K562 (cell line): ENCODE measurements at regions not wholly inside any gene's neighbourhood (a gene's known extent, or its start where the extent isn't known, plus 50 kb on each side); places are given as distances from the start of the nearest gene placed in this dataset.

ENCODE experiments used
- ATAC-seq: fragments of 200-7000 bp; cut with Tn5 transposase; 3 replicates; pipeline ENCODE4 v1.9.1; 2020; ENCODE audit warnings: moderate library complexity
- BruUV-seq: library from RNA; stranded (reverse); fragments of 400-500 nt; replicated peaks from 2 replicates; lab custom pipeline; 2021; lab: Mats Ljungman, UMichigan
- CTCF ChIA-PET: fragments of 300-600 bp; formaldehyde crosslinking; extraction: SDS; loops from one replicate; lab custom pipeline; 2021; ENCODE audit warnings: low intra/inter-chr PET ratio; lab: Yijun Ruan, JAX
- POLR2A ChIA-PET: fragments of 300-600, 350-650 bp; sonication (Branson Sonifier 250); formaldehyde crosslinking; extraction: SDS; loops from one replicate; lab custom pipeline; 2021; ENCODE audit warnings: antibody characterized with exemption, inconsistent platforms; lab: Yijun Ruan, JAX
- DNase-seq, 4 experiments: peaks; one replicate each; pipeline versions ENCODE4 v3.0.0 to v3.0.0-alpha.2; 2011 to 2018; ENCODE audit warnings: low spot score in 3 of 4, mixed read lengths in 3 of 4; ENCODE audit errors: extremely low read depth in 1 of 4
- FAIRE-seq: peaks from 2 replicates; lab custom pipeline; 2011; peaks lifted over from hg19 to GRCh38; lab: Jason Lieb, UNC
- H2AFZ ChIP-seq: 2 replicates; pipeline ENCODE4 v1.6.0; 2011; ENCODE audit warnings: low read depth, low read length, control low read depth, inconsistent platforms
- H3K27ac ChIP-seq: fragments of 200-600 bp; 3 replicates; pipeline ENCODE4 v1.8.0; 2011; ENCODE audit warnings: low read depth, mild to moderate bottlenecking, control low read depth, inconsistent platforms, low read length, moderate library complexity, mixed read lengths; ENCODE audit errors: extremely low read depth
- H3K27me3 ChIP-seq, 2 experiments: fragments of 300-600 bp in 1 of 2; 2 replicates in 1 of 2; 3 replicates in 1 of 2; pipeline versions ENCODE4 v1.6.0 to v1.8.0; 2011; ENCODE audit warnings: inconsistent platforms in 2 of 2, low read length in 2 of 2, mild to moderate bottlenecking in 1 of 2, mixed read lengths in 1 of 2, moderate library complexity in 1 of 2; ENCODE audit not compliant: control insufficient read depth in 2 of 2, insufficient read depth in 2 of 2
- H3K36me3 ChIP-seq: fragments of 300-600 bp; 3 replicates; pipeline ENCODE4 v1.8.0; 2011; ENCODE audit warnings: mild to moderate bottlenecking, low read length, inconsistent platforms; ENCODE audit not compliant: control insufficient read depth, insufficient read depth
- H3K4me1 ChIP-seq, 2 experiments: fragments of 200-600 bp in 1 of 2; replicated peaks in 1 of 2; 2 replicates in 1 of 2; 3 replicates in 1 of 2; pipeline versions ENCODE4 v1.5.1 to v1.8.0; 2011; ENCODE audit warnings: inconsistent platforms in 2 of 2, low read length in 2 of 2, mild to moderate bottlenecking in 1 of 2, mixed read lengths in 1 of 2, moderate library complexity in 1 of 2; ENCODE audit not compliant: control insufficient read depth in 2 of 2, insufficient read depth in 2 of 2
- H3K4me2 ChIP-seq: 2 replicates; pipeline ENCODE4 v1.6.1; 2011; ENCODE audit warnings: low read length, control low read depth, inconsistent platforms, mixed read lengths; ENCODE audit not compliant: insufficient read depth
- H3K4me3 ChIP-seq: fragments of 200-600 bp; sonication (generic), shearing (Covaris generic); 2 replicates; pipeline ENCODE4 v1.5.1; 2016; ENCODE audit warnings: control low read depth, inconsistent platforms
- H3K79me2 ChIP-seq: fragments of 200-600 bp; 3 replicates; pipeline ENCODE4 v1.8.0; 2011; ENCODE audit warnings: low read length, inconsistent platforms; ENCODE audit not compliant: control insufficient read depth, insufficient read depth
- H3K9ac ChIP-seq, 2 experiments: 2 replicates each; pipeline versions ENCODE4 v1.6.0 to v1.6.1; 2011; ENCODE audit warnings: low read depth in 2 of 2, low read length in 2 of 2, control low read depth in 1 of 2, inconsistent platforms in 1 of 2, mild to moderate bottlenecking in 1 of 2, mixed read lengths in 1 of 2; ENCODE audit not compliant: insufficient read depth in 1 of 2
- H3K9me1 ChIP-seq: one replicate; pipeline ENCODE4 v1.6.0; 2011; ENCODE audit warnings: inconsistent platforms, mild to moderate bottlenecking, low read length, moderate library complexity; ENCODE audit not compliant: control insufficient read depth, insufficient read depth
- H3K9me3 ChIP-seq: replicated peaks from 2 replicates; pipeline ENCODE4 v1.5.1; 2011; ENCODE audit warnings: low read depth, low read length, inconsistent platforms; ENCODE audit not compliant: control insufficient read depth, insufficient read depth
- H4K20me1 ChIP-seq: replicated peaks from 2 replicates; pipeline ENCODE4 v1.6.1; 2011; ENCODE audit warnings: low read length, inconsistent platforms, mixed read lengths; ENCODE audit not compliant: control insufficient read depth, insufficient read depth
- CHCHD3 ChIP-seq: fragments of 250-450 bp; sonication (Bioruptor Pico); IDR thresholded peaks from 2 replicates; pipeline ENCODE4 v2.1.2; 2022; ENCODE audit warnings: mild to moderate bottlenecking
- IRF2 ChIP-seq: sonication (generic); formaldehyde crosslinking; IDR thresholded peaks from 2 replicates; pipeline ENCODE4 v1.8.1; 2022; ENCODE audit warnings: mild to moderate bottlenecking, missing genetic modification reagents
- KDM1A ChIP-seq, 2 experiments: fragments of 450-650 bp; IDR thresholded peaks; 2 replicates each; pipeline ENCODE4 v1.6.1; 2016; ENCODE audit warnings: mild to moderate bottlenecking in 2 of 2
- MAZ ChIP-seq, 2 experiments: fragments of 450-650 bp in 1 of 2; sonication (generic) in 1 of 2; formaldehyde crosslinking; IDR thresholded peaks in 1 of 2; conservative IDR thresholded peaks in 1 of 2; 2 replicates each; pipeline versions ENCODE4 v1.4.0 to v1.5.0; 2020; ENCODE audit warnings: mild to moderate bottlenecking in 1 of 2, missing genetic modification reagents in 1 of 2
- PYGO2 ChIP-seq: fragments of 450-650 bp; IDR thresholded peaks from 2 replicates; pipeline ENCODE4 v1.6.1; 2016; ENCODE audit warnings: mild to moderate bottlenecking, missing genetic modification characterization, moderate library complexity, missing compliant biosample characterization
- RAD21 ChIP-seq, 2 experiments: fragments of 250-450 bp in 1 of 2; fragments of 450-650 bp in 1 of 2; sonication (Bioruptor Pico) in 1 of 2; formaldehyde crosslinking in 1 of 2; IDR thresholded peaks in 1 of 2; conservative IDR thresholded peaks in 1 of 2; 2 replicates each; pipeline versions ENCODE4 v1.4.0 to v1.8.0; 2020 to 2022; ENCODE audit warnings: mild to moderate bottlenecking in 2 of 2, moderate library complexity in 1 of 2
- RBM15 ChIP-seq: fragments of 200-400 bp; formaldehyde crosslinking; IDR thresholded peaks from 2 replicates; pipeline ENCODE4 v1.6.1; 2018; ENCODE audit warnings: mild to moderate bottlenecking, low read length, moderate library complexity; ENCODE audit not compliant: insufficient read depth
- RBM34 ChIP-seq: fragments of 200-400 bp; formaldehyde crosslinking; IDR thresholded peaks from 2 replicates; pipeline ENCODE4 v1.6.1; 2018; ENCODE audit warnings: low read length, borderline replicate concordance; ENCODE audit not compliant: insufficient read depth
- TCF7L2 ChIP-seq: fragments of 150-350 bp; IDR thresholded peaks from 2 replicates; pipeline ENCODE4 v1.6.1; 2016; ENCODE audit warnings: low read depth, mild to moderate bottlenecking, low read length, moderate library complexity
- whole genome bisulfite sequencing: fragments of 100-300 bp; shearing (Covaris generic); methylation state at CpG from one replicate; pipeline ENCODE4 v1.1.6; 2016; ENCODE audit warnings: low coverage, mixed read lengths; ENCODE audit not compliant: insufficient coverage; ENCODE audit errors: missing lambda C conversion rate; 5-methylcytosine and 5-hydroxymethylcytosine counted together
- in situ Hi-C: fragments of 300-500 bp; cut with MboI; formaldehyde crosslinking; loops from 4 replicates; pipeline ENCODE4 v1.15.0; 2018; ENCODE audit warnings: inconsistent platforms, mixed read lengths
- intact Hi-C: fragments of 100-400 bp; cut with micrococcal nuclease; formaldehyde crosslinking; loops from 2 replicates; pipeline ENCODE4 v1.14.2; 2022
- TF ChIP-seq, protein P1 (sequence below): fragments of 450-650 bp; formaldehyde crosslinking; IDR thresholded peaks from 2 replicates; pipeline ENCODE4 v1.4.0; 2022; ENCODE audit warnings: missing genetic modification characterization
- TF ChIP-seq, protein P2 (sequence below): fragments of 250-450 bp; sonication (Bioruptor Pico); IDR thresholded peaks from 2 replicates; pipeline ENCODE4 v1.4.0; 2020; ENCODE audit warnings: borderline replicate concordance

DNA sequence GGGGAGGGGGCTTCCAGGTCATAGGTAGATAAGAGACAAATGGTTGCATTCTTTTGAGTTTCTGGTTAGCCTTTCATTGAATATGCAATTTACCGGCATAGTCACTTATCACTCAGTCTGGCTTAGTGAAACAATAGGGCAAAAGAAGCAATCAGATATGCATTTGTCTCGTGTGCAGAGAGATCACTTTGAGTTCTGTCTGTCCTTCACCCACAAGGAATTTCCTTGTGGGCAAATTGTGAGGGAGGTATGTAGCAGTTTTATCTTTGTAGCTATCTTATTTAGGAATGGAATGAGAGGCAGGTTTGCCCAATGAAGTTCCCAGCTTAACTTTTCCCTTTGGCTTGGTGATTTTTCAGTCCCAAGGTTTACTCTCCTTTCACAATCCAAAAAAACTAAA is 116.1 kb downstream of the TUSC1 start:
- Histone ChIP-seq H4K20me1 (no peaks in the 10 kb centered on the region), H3K9me3 (no peaks in the 10 kb centered on the region), H3K27me3 (no peaks in the 10 kb centered on the region), H3K27ac (no peak overlapping the region), H3K9ac (no peak overlapping the region), H3K79me2 (no peaks in the 10 kb centered on the region), H3K4me3 (no peak overlapping the region), H3K36me3 (no peaks in the 10 kb centered on the region), H3K4me2 (no peak overlapping the region), H2AFZ (no peak overlapping the region), H3K4me1 (no peaks in the 10 kb centered on the region), H3K9me1 (no peaks in the 10 kb centered on the region)
- POLR2A ChIA-PET, result no interaction called here
- intact Hi-C loops (no loop called here), in situ Hi-C loops (no loop called here)
- CTCF ChIA-PET, result no interaction called here
- DNase-seq, result no peak
- no peak for FAIRE-seq
- no TSS peak for BruUV-seq
- ATAC-seq, result no peak
- WGBS, result no CpG with 5 or more reads among the region's 2 CpGs
- TF ChIP-seq KDM1A (IDR thresholded peaks at IDR 0.05) (no peak), CHCHD3 (CRISPR knock-in tag) (no peak), RBM15 (no peak), TCF7L2 (no peak), PYGO2 (no peak), MAZ (CRISPR knock-in tag; conservative IDR thresholded peaks at IDR 0.05 in 1 of 2, IDR thresholded peaks at IDR 0.05 in 1 of 2) (no peak), RBM34 (no peak), RAD21 (CRISPR knock-in tag; conservative IDR thresholded peaks at IDR 0.05 in 1 of 2, IDR thresholded peaks at IDR 0.05 in 1 of 2) (no peak), IRF2 (no peak)
- TF ChIP-seq, protein P1, sequence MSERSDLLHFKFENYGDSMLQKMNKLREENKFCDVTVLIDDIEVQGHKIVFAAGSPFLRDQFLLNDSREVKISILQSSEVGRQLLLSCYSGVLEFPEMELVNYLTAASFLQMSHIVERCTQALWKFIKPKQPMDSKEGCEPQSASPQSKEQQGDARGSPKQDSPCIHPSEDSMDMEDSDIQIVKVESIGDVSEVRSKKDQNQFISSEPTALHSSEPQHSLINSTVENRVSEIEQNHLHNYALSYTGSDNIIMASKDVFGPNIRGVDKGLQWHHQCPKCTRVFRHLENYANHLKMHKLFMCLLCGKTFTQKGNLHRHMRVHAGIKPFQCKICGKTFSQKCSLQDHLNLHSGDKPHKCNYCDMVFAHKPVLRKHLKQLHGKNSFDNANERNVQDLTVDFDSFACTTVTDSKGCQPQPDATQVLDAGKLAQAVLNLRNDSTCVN (CRISPR knock-in tag), result no peak
- TF ChIP-seq, protein P2, sequence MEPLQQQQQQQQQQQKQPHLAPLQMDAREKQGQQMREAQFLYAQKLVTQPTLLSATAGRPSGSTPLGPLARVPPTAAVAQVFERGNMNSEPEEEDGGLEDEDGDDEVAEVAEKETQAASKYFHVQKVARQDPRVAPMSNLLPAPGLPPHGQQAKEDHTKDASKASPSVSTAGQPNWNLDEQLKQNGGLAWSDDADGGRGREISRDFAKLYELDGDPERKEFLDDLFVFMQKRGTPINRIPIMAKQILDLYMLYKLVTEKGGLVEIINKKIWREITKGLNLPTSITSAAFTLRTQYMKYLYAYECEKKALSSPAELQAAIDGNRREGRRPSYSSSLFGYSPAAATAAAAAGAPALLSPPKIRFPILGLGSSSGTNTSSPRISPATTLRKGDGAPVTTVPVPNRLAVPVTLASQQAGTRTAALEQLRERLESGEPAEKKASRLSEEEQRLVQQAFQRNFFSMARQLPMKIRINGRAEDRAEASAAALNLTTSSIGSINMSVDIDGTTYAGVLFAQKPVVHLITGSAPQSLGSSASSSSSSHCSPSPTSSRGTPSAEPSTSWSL, result no peak
